KBM-7 (cell line): ENCODE measurements at regions not wholly inside any gene's neighbourhood (a gene's known extent, or its start where the extent isn't known, plus 50 kb on each side); places are given as distances from the start of the nearest gene placed in this dataset.
"Not testable (repeated sequence)": the region's sequence is repeated elsewhere in the genome, so short reads cannot be mapped to it uniquely, and the experiment has no call there.

Experiments
- DNase-seq: peaks from one replicate; pipeline ENCODE4 v3.0.0-alpha.2; 2015
- in situ Hi-C: fragments of 300-500 bp; cut with MboI; formaldehyde crosslinking; loops from 2 replicates; pipeline ENCODE4 v1.14.3; 2020; ENCODE audit warnings: low sequenced_read_pairs, low pct_unique_long_range_greater_than_20kb, mixed read lengths

- in situ Hi-C loops: no loop called here
Measured at GRCh38 chr9:104389341-104389740, 114.7 kb upstream of the OR13F1 start.

GRCh38 chr9:104394901-104395300 is 109.2 kb upstream of the OR13F1 start:
- in situ Hi-C loops, DNase-seq: not testable (repeated sequence)

More at GRCh38 chr9:104389341-104389740, 114.7 kb upstream of the OR13F1 start:
- DNase-seq: no peak

GRCh38 chr9:104412238-104412637 is 91.8 kb upstream of the OR13F1 start:
- in situ Hi-C loops: no loop called here
- DNase-seq: peak; percentile 4

- DNase-seq: no peak
- in situ Hi-C loops: no loop called here
Measured at GRCh38 chr9:104416470-104416869, 87.6 kb upstream of the OR13F1 start.

GRCh38 chr9:104417296-104417695 is 86.8 kb upstream of the OR13F1 start:
- DNase-seq: no peak
- in situ Hi-C loops: no loop called here

GRCh38 chr9:104429031-104429546 is 75.0 kb upstream of the OR13F1 start:
- DNase-seq: no peak
- in situ Hi-C loops: no loop called here

- DNase-seq: no peak
- in situ Hi-C loops: no loop called here
Measured at GRCh38 chr9:104435059-104435458, 69.0 kb upstream of the OR13F1 start.

GRCh38 chr9:104448036-104448435 is 56.0 kb upstream of the OR13F1 start:
- in situ Hi-C loops: no loop called here
- DNase-seq: no peak
